Stimulated activated naive CD8-positive, alpha-beta T cell treated with anti-CD3 and anti-CD28 coated beads, Interleukin-15, Interleukin-2, amounts not matched to agents 100 U/mL and 50 U/mL, for 24 hours (primary cell): ENCODE measurements at regions not wholly inside any gene's neighbourhood (a gene's known extent, or its start where the extent isn't known, plus 50 kb on each side); places are given as distances from the start of the nearest gene placed in this dataset.
A peak's percentile ranks its signal among the peaks of the same experiment; 100 is the strongest.

Source experiments
- ATAC-seq: fragments of 150-1000 bp; cut with Tn5 transposase; one replicate; pipeline ENCODE4 v1.10.0; 2021
- DNase-seq: peaks from one replicate; pipeline ENCODE4 v3.0.0; 2021

DNA sequence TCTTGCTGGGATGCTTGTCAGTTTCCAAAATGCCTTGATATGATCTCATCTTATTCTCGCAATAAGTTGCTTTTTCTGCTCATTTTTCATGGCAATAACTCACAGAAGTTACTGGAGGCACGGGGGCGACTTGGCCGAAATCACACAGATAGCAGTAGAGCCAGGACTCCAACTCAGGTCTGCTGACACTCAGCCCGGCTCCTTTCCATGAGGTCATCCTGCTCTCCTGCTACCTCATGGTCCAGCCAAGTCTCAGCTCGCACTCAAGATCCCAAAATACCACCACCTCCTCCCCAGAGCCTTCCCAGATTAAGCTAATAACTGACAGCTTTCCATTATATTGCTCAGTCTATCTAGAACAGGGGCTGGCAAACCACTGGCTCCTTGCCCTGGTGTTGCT is 269.5 kb downstream of the MAP2K4 start:
- DNase-seq = no peak

DNA sequence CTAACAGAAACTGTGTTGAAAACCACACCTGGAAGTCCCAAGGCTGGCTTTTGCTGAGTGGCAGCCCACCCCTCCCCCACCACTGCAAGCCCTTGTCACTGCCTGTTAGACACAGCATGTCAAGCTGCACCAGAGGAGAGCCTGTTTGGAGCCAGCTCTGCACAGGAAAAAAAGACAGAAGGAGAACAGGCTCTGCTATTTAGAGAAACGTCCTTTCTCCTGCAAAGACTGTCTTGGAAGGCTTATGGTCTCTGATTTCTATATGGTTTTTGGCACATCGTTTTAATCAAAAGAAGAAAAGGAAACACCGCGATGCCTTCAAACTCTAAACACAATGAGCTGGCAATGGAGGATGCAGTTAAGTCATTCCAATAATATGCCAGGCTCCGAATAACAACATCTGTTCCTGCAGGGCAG is 275.5 kb downstream of the MAP2K4 start:
- ATAC-seq (no peak), DNase-seq (no peak)

More for the DNA sequence above, 269.5 kb downstream of the MAP2K4 start:
- ATAC-seq = no peak

DNA sequence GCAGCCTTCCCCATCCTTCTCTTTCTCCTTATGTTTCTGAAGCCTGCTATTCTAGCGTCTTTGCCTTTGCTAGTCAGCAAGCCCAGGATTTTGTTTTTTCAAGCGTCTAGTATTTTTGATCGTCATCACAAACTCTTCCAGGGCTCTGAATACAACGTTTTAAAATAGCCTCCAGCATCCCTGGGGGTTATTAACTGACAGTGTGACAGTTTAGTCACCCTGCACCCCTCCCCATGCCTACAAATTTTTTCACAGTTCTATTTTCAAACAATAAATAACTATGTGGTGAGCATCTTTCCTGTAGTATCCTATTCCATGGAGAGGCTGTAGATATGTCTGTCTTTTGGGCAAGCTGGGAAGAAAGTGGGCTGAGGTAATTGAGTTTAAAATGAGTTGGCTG is 280.9 kb downstream of the MAP2K4 start:
- DNase-seq = no peak
- no peak for ATAC-seq

DNA sequence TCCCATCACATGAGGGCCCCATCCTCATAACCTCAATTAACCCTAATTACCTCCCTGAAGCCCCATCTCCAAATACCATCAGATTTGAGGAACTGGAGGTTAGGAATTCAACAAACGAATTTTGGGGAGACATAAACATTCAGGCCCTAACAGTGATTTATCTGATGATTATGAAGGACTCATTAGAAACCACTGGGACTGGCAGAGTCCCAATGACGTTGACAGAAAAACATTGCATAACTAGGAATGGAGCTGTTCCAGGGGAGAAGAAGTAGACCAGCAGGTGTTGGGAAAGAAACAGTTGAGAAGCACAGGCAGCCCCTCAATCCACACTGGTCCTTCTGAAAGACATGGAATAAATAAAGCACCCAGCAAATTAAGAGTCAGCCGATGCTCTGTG is 282.0 kb downstream of the MAP2K4 start:
- DNase-seq (no peak), ATAC-seq (no peak)

DNA sequence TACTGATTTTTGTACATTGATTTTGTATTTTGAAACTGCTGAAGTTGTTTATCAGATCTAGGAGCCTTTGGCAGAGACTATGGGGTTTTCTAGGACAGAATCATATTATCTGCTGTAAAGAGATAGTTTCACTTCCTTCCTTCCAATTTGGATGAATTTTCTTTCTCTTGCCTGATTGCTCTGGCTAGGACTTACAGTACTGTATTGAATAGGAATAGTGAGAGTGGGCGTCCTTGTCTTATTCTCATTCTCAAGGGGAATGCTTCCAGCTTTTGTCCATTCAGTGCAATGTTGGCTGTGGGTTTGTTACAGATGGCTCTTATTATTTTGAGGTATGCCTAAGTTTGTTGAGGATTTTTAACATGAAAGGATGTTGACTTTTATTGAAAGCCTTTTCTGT is 290.1 kb downstream of the MAP2K4 start:
- DNase-seq (no peak), ATAC-seq (no peak)

DNA sequence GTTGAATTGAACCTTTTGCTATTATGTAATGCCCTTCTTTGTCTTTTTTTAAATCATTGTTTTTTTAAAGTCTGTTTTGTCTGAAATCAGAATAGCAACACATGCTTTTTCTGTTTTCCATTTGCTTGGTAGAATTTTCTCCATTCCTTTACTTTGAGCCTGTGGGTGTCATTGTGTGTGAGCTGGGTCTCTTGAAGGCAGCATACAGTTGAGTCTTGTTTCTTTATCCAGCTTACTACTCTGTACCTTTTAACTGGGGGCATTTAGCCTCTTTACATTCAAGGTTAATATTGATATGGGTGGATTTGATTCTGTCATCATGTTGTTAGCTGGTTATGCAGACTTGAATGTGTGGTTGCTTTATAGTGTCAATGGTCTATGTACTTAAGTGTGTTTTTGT is 292.0 kb downstream of the MAP2K4 start:
- ATAC-seq = no peak
- DNase-seq = no peak

DNA sequence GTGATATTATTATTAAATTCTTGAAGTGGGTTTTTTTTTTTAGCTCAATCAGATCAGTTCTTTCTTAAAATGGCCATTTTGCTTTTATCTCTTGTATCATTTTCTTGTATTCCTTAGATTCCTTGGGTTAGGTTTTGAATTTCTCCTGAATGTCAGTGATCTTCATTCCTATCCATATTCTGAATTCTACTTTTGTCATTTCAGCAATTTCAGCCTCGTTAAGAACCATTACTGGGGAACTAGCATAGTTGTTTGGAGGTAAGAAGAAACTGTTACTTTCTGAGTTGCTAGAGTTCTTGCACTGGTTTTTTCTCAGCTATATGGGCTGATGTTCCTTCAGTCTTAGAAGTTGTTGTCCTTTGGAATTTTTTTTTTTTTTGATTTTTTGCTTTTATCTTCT is 293.1 kb downstream of the MAP2K4 start:
- no peak for ATAC-seq
- DNase-seq = no peak

DNA sequence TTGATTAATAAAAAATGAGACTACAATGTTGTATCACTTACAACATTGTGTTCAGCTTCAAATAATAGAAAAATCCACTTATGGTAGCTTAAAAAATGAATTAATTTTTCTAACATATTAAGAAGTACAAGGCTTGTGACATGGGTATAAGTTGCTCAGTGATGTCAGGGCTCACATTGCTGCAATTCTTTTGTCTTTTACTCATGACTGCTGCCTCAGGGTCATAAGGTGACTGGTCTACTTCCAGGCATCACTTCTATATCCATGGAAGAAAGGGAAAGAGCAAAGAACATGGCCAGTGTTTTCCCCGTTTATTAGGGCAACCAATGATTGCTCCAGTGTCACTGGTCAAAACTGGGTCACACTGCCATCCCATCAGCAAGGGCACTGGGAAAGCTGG is 295.3 kb downstream of the MAP2K4 start:
- ATAC-seq (no peak), DNase-seq (no peak)

DNA sequence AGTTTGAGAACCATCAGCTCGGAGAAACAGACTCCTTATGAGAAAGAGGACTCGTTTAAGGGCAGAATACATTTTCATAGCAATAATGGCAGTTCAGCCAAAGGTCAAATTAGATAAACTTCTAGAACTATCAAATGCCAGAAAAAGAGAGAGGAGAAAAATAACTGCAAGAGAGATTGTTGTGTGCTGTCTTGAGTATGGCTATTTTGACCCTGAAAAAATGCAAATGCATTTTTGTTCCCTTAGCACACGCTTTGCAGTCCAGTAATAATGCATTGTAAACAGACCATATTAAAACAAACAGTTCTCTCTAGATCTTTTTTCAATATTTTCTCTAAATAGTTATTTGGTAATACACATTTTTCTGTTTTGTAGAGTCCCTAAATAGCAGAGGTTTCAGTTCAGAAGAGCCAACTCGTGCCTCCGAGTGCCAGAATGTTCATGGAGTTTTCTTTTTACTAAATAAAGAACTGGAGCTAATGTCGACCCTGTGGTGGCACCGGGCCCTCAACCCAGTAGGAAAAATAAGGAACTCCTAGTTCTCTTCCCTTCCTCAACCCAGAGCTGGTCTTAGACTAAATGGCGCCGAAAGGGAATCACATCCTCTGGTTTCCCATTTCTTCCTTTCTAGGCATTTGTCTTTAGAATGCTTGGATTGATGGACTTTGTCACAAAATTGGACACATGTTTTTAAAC is 298.0 kb downstream of the MAP2K4 start:
- ATAC-seq = no peak

DNA sequence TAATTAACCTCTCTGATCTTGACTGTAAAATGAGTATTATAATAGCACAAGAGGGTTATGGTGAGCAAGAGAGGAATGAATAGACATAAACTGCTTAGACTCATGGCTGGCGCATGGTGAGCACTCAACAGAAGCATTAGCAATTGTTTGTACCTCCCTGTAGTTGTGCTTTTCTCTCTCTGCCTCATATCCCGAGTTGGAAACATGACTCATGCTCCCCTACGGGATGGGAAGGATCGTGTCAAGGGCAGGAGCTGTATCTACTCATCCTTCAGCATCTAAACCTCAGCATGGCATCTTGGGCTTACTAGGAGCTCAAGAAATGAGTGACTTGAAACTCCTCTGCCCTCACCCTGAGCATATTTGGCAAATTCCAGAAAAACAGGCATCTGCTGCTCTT is 299.6 kb downstream of the MAP2K4 start:
- no peak for DNase-seq

More for the DNA sequence above, 298.0 kb downstream of the MAP2K4 start:
- DNase-seq = no peak

DNA sequence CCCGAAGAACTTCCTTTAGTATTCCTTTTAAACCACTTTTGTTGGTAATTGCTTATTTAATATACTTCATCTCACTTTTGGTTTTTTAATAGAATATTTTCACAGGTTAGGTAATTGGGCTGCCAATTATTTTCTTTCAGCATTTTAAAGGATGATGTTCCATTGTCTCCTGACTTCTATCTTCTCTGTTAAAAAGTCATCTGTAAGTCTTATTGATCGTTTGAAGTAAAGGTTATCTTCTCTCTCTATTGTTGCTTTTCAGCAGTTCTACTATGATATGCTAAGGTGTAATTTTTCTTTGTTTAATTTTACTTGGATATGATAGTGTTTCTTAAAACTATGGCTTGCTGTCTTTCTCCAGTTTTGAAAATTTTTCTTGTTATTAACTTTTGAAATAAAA is 307.5 kb downstream of the MAP2K4 start:
- ATAC-seq = no peak

More for the DNA sequence above, 299.6 kb downstream of the MAP2K4 start:
- no peak for ATAC-seq

DNA sequence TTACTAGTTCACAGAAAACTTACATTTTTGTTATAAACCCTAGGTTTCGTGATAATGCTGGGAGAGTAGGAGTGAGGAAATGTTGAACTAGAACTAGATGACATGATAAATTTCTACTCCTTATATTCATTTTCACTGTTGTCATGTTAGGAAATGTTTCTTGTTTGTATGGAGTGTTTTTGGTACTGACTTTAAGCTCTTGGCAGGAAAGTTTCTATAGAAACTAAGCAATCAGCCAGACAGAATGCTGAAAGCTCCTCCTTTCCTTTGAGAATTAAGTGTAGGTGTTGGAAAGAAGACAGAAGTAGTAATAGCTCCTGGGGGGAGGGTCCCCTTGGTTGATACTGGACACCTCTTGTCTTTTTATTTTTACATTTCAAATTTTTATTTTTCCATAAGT is 309.8 kb downstream of the MAP2K4 start:
- DNase-seq (no peak), ATAC-seq (no peak)

More for the DNA sequence above, 307.5 kb downstream of the MAP2K4 start:
- no peak for DNase-seq

DNA sequence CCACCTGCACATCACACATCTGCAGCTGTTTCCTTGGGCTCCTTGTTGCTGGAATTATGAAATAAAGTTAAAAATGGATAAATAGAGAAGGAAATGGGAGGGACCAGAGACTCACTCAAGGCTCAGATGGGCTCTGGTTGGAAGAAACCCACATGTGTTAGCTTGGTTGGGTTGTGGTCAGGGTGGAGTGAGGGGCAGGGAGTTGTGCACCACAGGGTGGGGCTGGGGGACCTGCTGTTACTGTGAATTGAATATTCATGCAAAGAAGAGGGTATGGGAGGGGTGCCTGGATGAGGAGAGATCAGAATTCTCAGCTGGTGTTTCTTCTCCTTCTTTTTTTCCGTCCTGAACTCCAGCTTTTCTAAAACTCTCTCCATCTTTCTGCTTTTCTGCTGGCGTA is 320.7 kb downstream of the MAP2K4 start:
- DNase-seq (no peak), ATAC-seq (no peak)

DNA sequence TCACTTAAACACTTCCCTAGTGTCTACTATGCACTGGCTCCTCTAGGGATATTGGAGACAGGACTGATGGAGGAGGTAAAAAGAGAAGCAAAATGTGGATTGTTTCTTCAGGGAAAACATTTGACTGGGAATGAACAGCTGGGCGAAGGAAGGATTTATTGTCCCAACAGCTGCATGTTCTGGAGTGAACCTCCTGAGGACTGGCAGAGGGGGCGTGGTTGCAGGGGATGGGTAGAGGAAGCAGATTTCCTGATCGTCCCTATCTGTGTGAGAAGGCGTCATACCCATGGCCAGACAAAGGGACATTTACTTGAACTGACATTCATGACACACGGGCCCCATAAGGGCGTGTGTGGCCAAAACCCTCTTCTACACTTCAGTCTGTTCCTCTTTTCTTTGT is 321.5 kb downstream of the MAP2K4 start:
- no peak for DNase-seq
- no peak for ATAC-seq

DNA sequence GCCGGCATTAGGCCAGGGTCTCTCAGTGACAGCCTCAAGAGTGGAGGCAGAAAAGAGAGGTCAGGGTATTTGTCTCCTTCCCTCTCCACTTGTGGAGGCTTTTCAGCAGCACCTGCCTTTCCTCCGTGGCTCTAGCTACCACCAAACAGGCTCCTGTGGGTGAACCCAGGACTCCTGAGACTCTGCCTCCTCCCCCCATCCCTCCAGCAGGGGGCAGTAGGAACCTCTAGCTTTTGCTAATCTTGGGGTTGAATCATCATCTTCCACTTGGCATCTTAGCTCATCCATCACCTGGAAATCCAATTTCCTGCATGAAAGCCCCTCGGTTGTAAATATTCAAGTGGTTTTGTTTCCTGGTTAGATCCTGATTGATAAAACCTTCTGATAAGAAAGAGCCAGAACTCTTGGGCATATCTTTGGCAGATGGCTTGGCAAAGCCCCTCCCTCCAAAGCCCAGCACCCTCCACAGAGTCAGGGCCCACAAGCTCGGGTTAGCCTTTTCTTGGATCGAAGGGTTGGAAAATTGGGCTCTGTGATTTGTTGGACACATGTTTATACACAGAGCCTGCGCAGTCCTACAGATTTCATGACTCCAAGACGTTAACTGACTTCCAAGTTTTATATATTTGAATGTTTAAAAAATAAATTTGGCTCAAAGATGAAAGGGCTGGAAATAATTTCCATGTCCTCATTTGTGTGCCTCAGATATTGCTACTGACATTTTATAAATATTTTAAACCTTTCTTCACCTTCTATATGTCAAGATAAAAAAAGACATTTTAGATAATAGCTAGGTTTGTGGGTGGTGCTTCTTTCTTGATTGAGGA is 322.1 kb downstream of the MAP2K4 start:
- peak; percentile 23 for DNase-seq
- ATAC-seq = no peak

DNA sequence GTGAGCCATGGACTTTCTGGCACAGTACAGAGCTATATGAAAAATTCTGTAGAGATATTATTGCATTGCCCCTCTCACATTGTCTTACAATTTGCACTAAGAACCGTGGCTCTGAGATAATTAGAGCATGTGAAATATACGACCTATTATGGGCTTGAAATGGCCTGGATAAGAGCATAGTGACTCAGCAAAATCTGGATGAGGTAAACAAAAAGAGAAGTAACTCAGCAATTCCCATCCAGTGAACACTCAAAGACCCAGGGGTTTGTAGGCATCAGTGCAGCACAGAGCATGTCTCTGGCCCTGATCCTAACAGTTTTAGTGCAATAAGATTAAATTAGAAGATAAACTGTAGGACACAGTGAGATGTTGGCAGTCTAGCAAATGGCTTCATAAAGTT is 317.2 kb upstream of the MYOCD start:
- DNase-seq (no peak), ATAC-seq (no peak)

DNA sequence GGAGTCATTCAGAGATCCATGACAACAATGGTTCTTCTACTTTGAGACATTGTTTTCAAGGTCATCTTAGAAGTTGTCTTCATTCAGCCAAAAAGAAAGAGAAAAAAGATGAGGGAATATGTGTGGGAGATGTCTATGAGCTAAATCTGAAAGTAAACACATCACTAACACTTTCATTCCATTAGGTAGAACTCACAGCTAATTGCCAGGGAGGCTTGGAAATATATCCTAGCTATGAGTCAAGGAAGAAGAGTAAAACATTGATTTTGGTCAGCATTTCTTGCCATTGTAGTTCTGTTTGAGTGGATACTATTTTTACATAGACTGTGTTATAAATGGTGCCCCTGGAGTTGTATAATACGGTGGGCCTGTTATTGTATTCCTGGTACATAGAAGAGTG is 316.4 kb upstream of the MYOCD start:
- DNase-seq (no peak), ATAC-seq (no peak)

DNA sequence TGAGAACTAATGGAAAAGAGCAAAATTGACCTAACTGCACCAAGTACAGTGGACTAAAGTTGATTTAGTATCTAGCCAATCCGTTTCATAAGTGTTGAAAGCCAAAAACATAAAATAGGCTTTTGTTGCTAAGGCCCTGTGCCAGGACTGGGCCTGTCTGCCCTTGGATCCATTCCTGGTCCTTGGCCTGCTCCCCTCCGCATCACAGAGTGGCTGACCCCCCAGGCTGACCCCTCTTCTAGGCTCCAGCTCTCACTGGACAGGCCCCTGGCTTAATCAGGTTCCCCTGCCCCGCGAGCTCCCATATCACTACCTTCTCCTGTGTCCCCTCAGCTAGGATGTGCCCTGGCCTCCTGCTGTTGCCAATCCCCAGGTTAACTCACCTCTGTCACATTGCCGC is 313.6 kb upstream of the MYOCD start:
- DNase-seq (no peak), ATAC-seq (no peak)

DNA sequence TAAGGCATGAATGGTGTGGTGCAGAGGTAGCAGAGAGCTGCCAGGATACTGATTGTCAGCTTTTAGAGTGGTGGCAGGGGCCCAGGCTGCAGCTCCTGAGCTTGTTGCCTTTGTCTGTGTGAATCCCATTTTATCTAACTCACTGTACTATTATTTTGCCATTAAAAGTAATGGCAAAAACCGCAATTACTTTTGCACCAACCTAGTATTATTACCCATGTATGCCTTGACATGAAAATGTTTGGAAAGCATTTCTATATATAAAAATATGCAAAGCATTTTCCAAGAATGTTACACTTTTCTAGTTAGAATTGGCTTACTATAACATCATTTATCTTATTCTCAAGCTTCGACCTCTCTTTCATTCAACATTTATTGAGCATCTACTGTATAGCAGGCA is 308.1 kb upstream of the MYOCD start:
- DNase-seq (no peak), ATAC-seq (no peak)

DNA sequence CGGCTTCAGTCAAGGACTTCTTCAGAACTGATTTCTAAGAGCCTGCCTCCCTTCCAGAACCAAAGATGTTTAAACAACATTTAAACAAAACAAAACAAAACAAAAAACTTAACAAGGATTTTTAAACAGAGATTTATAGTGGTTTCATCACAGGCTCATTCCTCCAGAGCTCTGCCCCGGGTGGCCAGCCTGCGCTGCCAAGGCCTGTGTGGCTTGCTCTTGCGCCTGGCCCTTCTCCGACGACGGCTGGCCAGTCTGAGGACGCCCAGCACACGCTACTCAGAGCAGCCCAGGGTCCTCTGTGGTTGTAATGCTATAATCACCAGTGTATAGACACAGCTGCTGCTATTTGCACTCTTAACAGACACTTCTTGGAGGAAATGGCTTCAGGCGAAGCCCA is 307.2 kb upstream of the MYOCD start:
- ATAC-seq (no peak), DNase-seq (no peak)

DNA sequence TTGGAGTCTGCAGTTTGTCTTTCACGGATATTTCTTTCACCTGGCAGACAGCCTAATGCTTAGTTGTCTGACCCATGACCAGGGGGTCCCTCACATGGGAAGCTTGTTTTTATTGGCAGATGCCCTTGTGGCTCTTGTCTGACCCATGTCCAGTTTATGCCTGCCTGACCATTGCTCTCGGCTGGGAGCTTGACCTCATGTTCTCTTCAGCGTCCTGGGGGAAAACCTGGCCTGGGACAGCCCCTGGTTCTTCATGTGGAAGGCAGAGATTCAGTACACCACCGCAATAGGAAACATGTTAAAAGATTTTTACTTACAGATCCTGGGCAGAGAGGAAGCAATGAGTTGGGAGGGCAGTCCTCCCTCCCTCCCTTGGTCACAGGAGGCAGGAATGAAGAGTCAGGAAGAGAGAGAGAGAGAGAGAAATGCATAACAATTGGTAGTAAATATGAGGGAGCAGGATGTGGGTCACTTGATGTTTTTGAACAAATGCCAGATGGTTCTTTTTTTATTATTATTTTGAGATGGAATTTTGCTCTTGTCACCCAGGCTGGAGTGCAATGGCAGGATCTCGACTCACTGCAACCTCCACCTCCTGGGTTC is 302.7 kb upstream of the MYOCD start:
- ATAC-seq (no peak), DNase-seq (no peak)

DNA sequence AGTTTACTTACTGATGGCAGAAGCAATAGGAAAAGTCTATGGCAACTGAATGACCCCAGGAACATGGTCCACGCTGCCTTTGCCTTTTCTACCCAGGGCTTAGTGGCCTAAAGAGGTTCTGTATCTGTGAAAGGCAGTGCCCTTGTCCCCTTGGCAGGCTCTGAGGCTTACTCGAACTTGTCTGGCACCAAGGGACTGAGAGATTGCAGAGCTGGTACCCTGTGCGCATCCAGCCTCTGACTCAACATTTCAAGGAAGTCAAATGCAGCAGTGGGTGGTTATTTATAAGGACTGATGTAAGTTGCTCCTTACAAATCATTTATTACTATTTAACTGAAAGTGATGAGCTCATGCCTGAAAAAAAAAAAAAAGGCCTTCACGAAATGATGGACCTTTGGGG is 299.9 kb upstream of the MYOCD start:
- ATAC-seq (no peak), DNase-seq (no peak)

DNA sequence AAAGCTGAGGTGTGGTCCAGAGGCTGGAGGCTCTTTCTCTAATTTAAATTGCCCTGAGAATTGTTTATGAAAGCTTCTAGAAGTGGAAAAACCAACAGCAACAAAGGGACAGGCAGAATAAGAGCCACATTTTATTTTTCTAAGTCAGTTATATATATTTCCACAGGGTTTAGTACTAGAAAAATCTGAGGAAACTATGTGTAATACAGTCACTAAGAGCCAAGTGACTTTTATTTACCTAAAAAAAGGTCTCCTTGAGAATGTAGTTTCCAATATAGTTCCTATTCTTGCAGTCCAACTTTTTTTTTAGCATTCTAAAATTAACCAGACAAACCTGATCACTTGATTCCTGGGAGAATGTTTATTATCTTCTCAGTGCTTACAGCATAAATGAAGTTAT is 296.6 kb upstream of the MYOCD start:
- DNase-seq (no peak), ATAC-seq (no peak)
